Astrocyte (in vitro differentiated cells and primary cell): ENCODE measurements at regions not wholly inside any gene's neighbourhood (a gene's known extent, or its start where the extent isn't known, plus 50 kb on each side); places are given as distances from the start of the nearest gene placed in this dataset.
A peak's percentile ranks its signal among the peaks of the same experiment; 100 is the strongest.

Source experiments
- DNase-seq: peaks from one replicate; pipeline ENCODE4 v3.0.0-alpha.2; 2010; ENCODE audit warnings: low read depth
- FAIRE-seq: peaks from 2 replicates; lab custom pipeline; 2011; peaks lifted over from hg19 to GRCh38; lab: Jason Lieb, UNC
- H2AFZ ChIP-seq: 2 replicates; pipeline ENCODE4 v1.6.0; 2012; ENCODE audit warnings: low read depth, low read length, inconsistent platforms
- H3K27ac ChIP-seq: 2 replicates; pipeline ENCODE4 v1.5.1; 2011; ENCODE audit warnings: low read depth, low read length, inconsistent platforms
- H3K27me3 ChIP-seq: 2 replicates; pipeline ENCODE4 v1.6.0; 2011; ENCODE audit warnings: low read length, inconsistent platforms; ENCODE audit not compliant: insufficient read depth
- H3K36me3 ChIP-seq: 2 replicates; pipeline ENCODE4 v1.5.1; 2011; ENCODE audit warnings: low read length, inconsistent platforms; ENCODE audit not compliant: insufficient read depth
- H3K4me1 ChIP-seq: 2 replicates; pipeline ENCODE4 v1.5.1; 2011; ENCODE audit warnings: low read length, inconsistent platforms; ENCODE audit not compliant: insufficient read depth
- H3K4me2 ChIP-seq: 2 replicates; pipeline ENCODE4 v1.6.0; 2012; ENCODE audit warnings: low read length, inconsistent platforms
- H3K4me3 ChIP-seq: 2 replicates; pipeline ENCODE4 v1.5.1; 2011; ENCODE audit warnings: low read depth, mild to moderate bottlenecking, low read length, inconsistent platforms; ENCODE audit not compliant: insufficient read depth
- H3K79me2 ChIP-seq: 2 replicates; pipeline ENCODE4 v1.6.0; 2012; ENCODE audit warnings: mild to moderate bottlenecking, low read length, inconsistent platforms; ENCODE audit not compliant: insufficient read depth
- H3K9ac ChIP-seq: 2 replicates; pipeline ENCODE4 v1.6.0; 2012; ENCODE audit warnings: mild to moderate bottlenecking, low read length, inconsistent platforms
- H3K9me3 ChIP-seq: 2 replicates; pipeline ENCODE4 v1.5.1; 2012; ENCODE audit warnings: low read depth, mild to moderate bottlenecking, low read length, inconsistent platforms; ENCODE audit not compliant: insufficient read depth
- H4K20me1 ChIP-seq: 2 replicates; pipeline ENCODE4 v1.6.0; 2012; ENCODE audit warnings: low read length, inconsistent platforms; ENCODE audit not compliant: insufficient read depth
- H3K27ac Mint-ChIP-seq: one replicate; pipeline ENCODE4 v1.8.0; 2021; ENCODE audit warnings: mild to moderate bottlenecking, mixed read lengths; ENCODE audit not compliant: unreplicated experiment
- H3K27me3 Mint-ChIP-seq: one replicate; pipeline ENCODE4 v1.8.0; 2021; ENCODE audit warnings: low read depth, mixed read lengths; ENCODE audit not compliant: unreplicated experiment
- H3K36me3 Mint-ChIP-seq: one replicate; pipeline ENCODE4 v1.8.0; 2021; ENCODE audit warnings: low read depth, mixed read lengths; ENCODE audit not compliant: unreplicated experiment
- H3K4me1 Mint-ChIP-seq: one replicate; pipeline ENCODE4 v1.8.0; 2021; ENCODE audit warnings: low read depth, mixed read lengths; ENCODE audit not compliant: unreplicated experiment
- H3K4me3 Mint-ChIP-seq: one replicate; pipeline ENCODE4 v1.8.0; 2021; ENCODE audit warnings: mild to moderate bottlenecking, moderate library complexity, mixed read lengths; ENCODE audit not compliant: unreplicated experiment
- H3K9me3 Mint-ChIP-seq: one replicate; pipeline ENCODE4 v1.8.0; 2021; ENCODE audit warnings: mild to moderate bottlenecking, mixed read lengths; ENCODE audit not compliant: unreplicated experiment
- EZH2 ChIP-seq: IDR thresholded peaks from 2 replicates; pipeline ENCODE4 v1.6.1; 2012; ENCODE audit warnings: mild to moderate bottlenecking, low read length, inconsistent platforms; ENCODE audit not compliant: insufficient read depth
- TF ChIP-seq, protein P1 (sequence below): IDR thresholded peaks from 2 replicates; pipeline ENCODE4 v1.5.1; 2011; ENCODE audit warnings: low read depth, mild to moderate bottlenecking, inconsistent platforms, low read length, moderate library complexity; ENCODE audit not compliant: insufficient read depth

- no peaks in the 10 kb centered on the region for H3K36me3 ChIP-seq
These were observed 79.5 kb upstream of the RIOK3 start for GRCh38 chr18:23373570-23373969.

GRCh38 chr18:23377669-23378301 is 75.3 kb upstream of the RIOK3 start:
- no peaks in the 10 kb centered on the region for H3K27me3 ChIP-seq
- H3K27me3 Mint-ChIP-seq: no peaks in the 10 kb centered on the region
- peaks cover 10% of the 10 kb centered on the region for H3K9me3 Mint-ChIP-seq
- H3K9me3 ChIP-seq: peaks cover 5% of the 10 kb centered on the region
- H3K4me2 ChIP-seq: peak overlapping the region; percentile 66
- peaks cover 31% of the 10 kb centered on the region for H3K4me1 Mint-ChIP-seq
- peak overlapping the region; percentile 93 for H3K27ac Mint-ChIP-seq
- no peaks in the 10 kb centered on the region for H3K36me3 ChIP-seq
- no peak overlapping the region for H3K4me3 ChIP-seq
- peak; percentile 87 for DNase-seq
- peaks cover 28% of the 10 kb centered on the region for H3K4me1 ChIP-seq
- H4K20me1 ChIP-seq: no peaks in the 10 kb centered on the region
- no peak overlapping the region for H3K4me3 Mint-ChIP-seq
- peak; percentile 45 for FAIRE-seq
- H3K9ac ChIP-seq: peak overlapping the region; percentile 53
- peaks cover 10% of the 10 kb centered on the region for H3K36me3 Mint-ChIP-seq
- no peak overlapping the region for H2AFZ ChIP-seq
- TF ChIP-seq, protein P1, sequence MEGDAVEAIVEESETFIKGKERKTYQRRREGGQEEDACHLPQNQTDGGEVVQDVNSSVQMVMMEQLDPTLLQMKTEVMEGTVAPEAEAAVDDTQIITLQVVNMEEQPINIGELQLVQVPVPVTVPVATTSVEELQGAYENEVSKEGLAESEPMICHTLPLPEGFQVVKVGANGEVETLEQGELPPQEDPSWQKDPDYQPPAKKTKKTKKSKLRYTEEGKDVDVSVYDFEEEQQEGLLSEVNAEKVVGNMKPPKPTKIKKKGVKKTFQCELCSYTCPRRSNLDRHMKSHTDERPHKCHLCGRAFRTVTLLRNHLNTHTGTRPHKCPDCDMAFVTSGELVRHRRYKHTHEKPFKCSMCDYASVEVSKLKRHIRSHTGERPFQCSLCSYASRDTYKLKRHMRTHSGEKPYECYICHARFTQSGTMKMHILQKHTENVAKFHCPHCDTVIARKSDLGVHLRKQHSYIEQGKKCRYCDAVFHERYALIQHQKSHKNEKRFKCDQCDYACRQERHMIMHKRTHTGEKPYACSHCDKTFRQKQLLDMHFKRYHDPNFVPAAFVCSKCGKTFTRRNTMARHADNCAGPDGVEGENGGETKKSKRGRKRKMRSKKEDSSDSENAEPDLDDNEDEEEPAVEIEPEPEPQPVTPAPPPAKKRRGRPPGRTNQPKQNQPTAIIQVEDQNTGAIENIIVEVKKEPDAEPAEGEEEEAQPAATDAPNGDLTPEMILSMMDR: no peak
- no peak for TF ChIP-seq EZH2
- H3K27ac ChIP-seq: peak overlapping the region; percentile 78
- no peaks in the 10 kb centered on the region for H3K79me2 ChIP-seq

More at GRCh38 chr18:23373570-23373969, 79.5 kb upstream of the RIOK3 start:
- Histone ChIP-seq H3K4me2 (no peak overlapping the region), H3K9ac (no peak overlapping the region), H3K9me3 (no peaks in the 10 kb centered on the region), H3K4me3 (no peak overlapping the region), H3K27ac (no peak overlapping the region), H3K27me3 (no peaks in the 10 kb centered on the region), H3K4me1 (peaks cover 11% of the 10 kb centered on the region), H4K20me1 (no peaks in the 10 kb centered on the region), H3K79me2 (no peaks in the 10 kb centered on the region), H2AFZ (no peak overlapping the region)
- DNase-seq (no peak), FAIRE-seq (no peak)
- H3K27me3 Mint-ChIP-seq: no peaks in the 10 kb centered on the region
- TF ChIP-seq EZH2: no peak
- TF ChIP-seq, protein P1: no peak
- H3K4me1 Mint-ChIP-seq: peaks cover 18% of the 10 kb centered on the region
- peaks cover 3% of the 10 kb centered on the region for H3K36me3 Mint-ChIP-seq
- no peak overlapping the region for H3K27ac Mint-ChIP-seq
- H3K4me3 Mint-ChIP-seq: no peak overlapping the region
- H3K9me3 Mint-ChIP-seq: peaks cover 2% of the 10 kb centered on the region

GRCh38 chr18:23378302-23378686 is 74.8 kb upstream of the RIOK3 start:
- peaks cover 28% of the 10 kb centered on the region for H3K4me1 ChIP-seq
- peaks cover 5% of the 10 kb centered on the region for H3K9me3 ChIP-seq
- H3K36me3 ChIP-seq: no peaks in the 10 kb centered on the region
- H3K4me1 Mint-ChIP-seq: peaks cover 31% of the 10 kb centered on the region
- H3K4me3 Mint-ChIP-seq: no peak overlapping the region
- no peak overlapping the region for H2AFZ ChIP-seq
- peak overlapping the region; percentile 53 for H3K9ac ChIP-seq
- H3K79me2 ChIP-seq: no peaks in the 10 kb centered on the region
- no peak for FAIRE-seq
- H3K27ac Mint-ChIP-seq: peak overlapping the region; percentile 93
- H3K27ac ChIP-seq: peak overlapping the region; percentile 78
- TF ChIP-seq, protein P1: no peak
- no peak for TF ChIP-seq EZH2
- H3K27me3 Mint-ChIP-seq: no peaks in the 10 kb centered on the region
- H3K27me3 ChIP-seq: no peaks in the 10 kb centered on the region
- peaks cover 10% of the 10 kb centered on the region for H3K9me3 Mint-ChIP-seq
- DNase-seq: peak; percentile 59
- no peaks in the 10 kb centered on the region for H4K20me1 ChIP-seq
- peaks cover 13% of the 10 kb centered on the region for H3K36me3 Mint-ChIP-seq
- peak overlapping the region; percentile 66 for H3K4me2 ChIP-seq
- no peak overlapping the region for H3K4me3 ChIP-seq
